ENCODE measurements at regions not wholly inside any gene's neighbourhood (a gene's known extent, or its start where the extent isn't known, plus 50 kb on each side); places are given as distances from the start of the nearest gene placed in this dataset.

GRCh38 chr18:4510711-4511110 lies 55.6 kb upstream of the DLGAP1 start:
- TF ChIP-seq BRF2 (IDR thresholded peaks at IDR 0.05; ENCODE audit: borderline replicate concordance, insufficient read depth, insufficient read length) (no peak), TCF7L2 (IDR thresholded peaks at IDR 0.05; ENCODE audit: low read depth, low read length) (no peak), KLF16 (IDR thresholded peaks at IDR 0.05) (no peak), ZNF239 (CRISPR knock-in tag; IDR thresholded peaks at IDR 0.05) (no peak), EHMT2 (IDR thresholded peaks at IDR 0.05) (no peak), SP1 (CRISPR knock-in tag; IDR thresholded peaks at IDR 0.05) (no peak)
